Breast epithelium (tissue), 3 donors: ENCODE measurements at regions not wholly inside any gene's neighbourhood (a gene's known extent, or its start where the extent isn't known, plus 50 kb on each side); places are given as distances from the start of the nearest gene placed in this dataset.
"Not testable (repeated sequence)": the region's sequence is repeated elsewhere in the genome, so short reads cannot be mapped to it uniquely, and the experiment has no call there.

Experiments used
- POLR2AphosphoS5 ChIP-seq, 3 donors: sonication (generic); formaldehyde crosslinking; IDR thresholded peaks; one replicate each; pipeline ENCODE4 v1.6.1; 2017; ENCODE audit warnings: antibody characterized with exemption in 3 of 3
- TF ChIP-seq, protein P1 (sequence below), 3 donors: fragments of 450-650 bp; IDR thresholded peaks; one replicate each; pipeline ENCODE4 v1.5.1; 2016 to 2017; ENCODE audit warnings: antibody characterized with exemption in 3 of 3, mild to moderate bottlenecking in 3 of 3, moderate library complexity in 3 of 3

DNA sequence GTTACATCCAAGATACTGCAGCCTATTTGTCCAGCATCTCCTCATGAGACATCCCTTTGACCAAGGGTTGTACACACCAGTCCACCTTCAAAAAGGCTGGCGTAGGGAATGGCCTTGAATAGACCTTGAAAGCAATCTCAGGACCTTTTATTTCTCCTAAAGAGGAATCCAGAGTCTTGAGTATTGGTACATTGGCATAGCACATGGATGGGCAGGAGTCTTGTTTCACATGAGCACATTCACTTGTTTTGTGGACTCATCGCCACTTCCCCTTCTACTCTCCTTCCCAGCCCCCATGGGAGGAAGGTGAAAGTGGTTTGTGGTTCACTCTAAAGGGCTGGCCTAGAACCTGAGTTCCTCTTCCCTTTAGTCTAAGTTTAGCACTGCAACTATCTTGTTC lies 229.8 kb upstream of the TEKT4 start:
- not testable (repeated sequence) for TF ChIP-seq POLR2AphosphoS5 (IDR thresholded peaks at IDR 0.05)
- TF ChIP-seq, protein P1, sequence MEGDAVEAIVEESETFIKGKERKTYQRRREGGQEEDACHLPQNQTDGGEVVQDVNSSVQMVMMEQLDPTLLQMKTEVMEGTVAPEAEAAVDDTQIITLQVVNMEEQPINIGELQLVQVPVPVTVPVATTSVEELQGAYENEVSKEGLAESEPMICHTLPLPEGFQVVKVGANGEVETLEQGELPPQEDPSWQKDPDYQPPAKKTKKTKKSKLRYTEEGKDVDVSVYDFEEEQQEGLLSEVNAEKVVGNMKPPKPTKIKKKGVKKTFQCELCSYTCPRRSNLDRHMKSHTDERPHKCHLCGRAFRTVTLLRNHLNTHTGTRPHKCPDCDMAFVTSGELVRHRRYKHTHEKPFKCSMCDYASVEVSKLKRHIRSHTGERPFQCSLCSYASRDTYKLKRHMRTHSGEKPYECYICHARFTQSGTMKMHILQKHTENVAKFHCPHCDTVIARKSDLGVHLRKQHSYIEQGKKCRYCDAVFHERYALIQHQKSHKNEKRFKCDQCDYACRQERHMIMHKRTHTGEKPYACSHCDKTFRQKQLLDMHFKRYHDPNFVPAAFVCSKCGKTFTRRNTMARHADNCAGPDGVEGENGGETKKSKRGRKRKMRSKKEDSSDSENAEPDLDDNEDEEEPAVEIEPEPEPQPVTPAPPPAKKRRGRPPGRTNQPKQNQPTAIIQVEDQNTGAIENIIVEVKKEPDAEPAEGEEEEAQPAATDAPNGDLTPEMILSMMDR (IDR thresholded peaks at IDR 0.05) = not testable (repeated sequence)
